IMR-90 (cell line): ENCODE measurements at regions not wholly inside any gene's neighbourhood (a gene's known extent, or its start where the extent isn't known, plus 50 kb on each side); places are given as distances from the start of the nearest gene placed in this dataset.

Experiments used
- ATAC-seq: fragments of 200-7000 bp; cut with Tn5 transposase; 2 replicates; pipeline ENCODE4 v1.9.1; 2020; ENCODE audit warnings: low read depth, mild to moderate bottlenecking, moderate library complexity
- BruUV-seq: library from RNA; stranded (reverse); fragments of 400-500 nt; replicated peaks from 2 replicates; lab custom pipeline; 2021; lab: Mats Ljungman, UMichigan
- CTCF ChIA-PET: fragments of 300-600 bp; formaldehyde crosslinking; extraction: SDS; loops from one replicate; lab custom pipeline; 2021; ENCODE audit warnings: antibody characterized with exemption; lab: Yijun Ruan, JAX
- POLR2A ChIA-PET: fragments of 300-600 bp; sonication (Branson Sonifier 250); formaldehyde crosslinking; loops from one replicate; lab custom pipeline; 2022; ENCODE audit warnings: antibody characterized with exemption; ENCODE audit not compliant: unreplicated experiment; lab: Charles Lee
- DNase-seq: peaks from one replicate; pipeline ENCODE4 v3.0.0; 2013
- H2AFZ ChIP-seq: replicated peaks from 2 replicates; pipeline ENCODE3; 2013; ENCODE audit warnings: low read length, mild to moderate bottlenecking; ENCODE audit not compliant: poor library complexity
- H2AK5ac ChIP-seq: 2 replicates; pipeline ENCODE4 v1.6.1; 2013; ENCODE audit warnings: low read depth, low read length, inconsistent platforms
- H2AK9ac ChIP-seq: replicated peaks from 2 replicates; pipeline ENCODE3; 2013; ENCODE audit warnings: mild to moderate bottlenecking, low read depth, low read length, moderate library complexity; ENCODE audit not compliant: poor library complexity
- H2BK120ac ChIP-seq: 2 replicates; pipeline ENCODE4 v1.6.1; 2013; ENCODE audit warnings: low read depth, low read length, inconsistent platforms
- H2BK15ac ChIP-seq: 3 replicates; pipeline ENCODE4 v1.6.1; 2013; ENCODE audit warnings: low read depth, low read length, inconsistent platforms
- H2BK20ac ChIP-seq: 2 replicates; pipeline ENCODE4 v1.6.1; 2013; ENCODE audit warnings: low read depth, mild to moderate bottlenecking, inconsistent platforms, low read length, moderate library complexity
- H2BK5ac ChIP-seq: 2 replicates; pipeline ENCODE4 v1.6.1; 2013; ENCODE audit warnings: mild to moderate bottlenecking, low read depth, low read length, inconsistent platforms; ENCODE audit not compliant: poor library complexity, severe bottlenecking
- H3K14ac ChIP-seq: replicated peaks from 2 replicates; pipeline ENCODE4 v1.6.1; 2013; ENCODE audit warnings: low read depth, low read length, inconsistent platforms
- H3K18ac ChIP-seq: 2 replicates; pipeline ENCODE4 v1.6.1; 2013; ENCODE audit warnings: low read depth, low read length, control low read depth
- H3K23ac ChIP-seq: 2 replicates; pipeline ENCODE4 v1.6.1; 2013; ENCODE audit warnings: low read depth, low read length, inconsistent platforms
- H3K27ac ChIP-seq: 2 replicates; pipeline ENCODE4 v1.5.1; 2013; ENCODE audit warnings: mild to moderate bottlenecking, control low read depth, low read length; ENCODE audit not compliant: insufficient read depth
- H3K27me3 ChIP-seq: 2 replicates; pipeline ENCODE4 v1.6.1; 2013; ENCODE audit warnings: low read length; ENCODE audit not compliant: control insufficient read depth, insufficient read depth
- H3K36me3 ChIP-seq: 2 replicates; pipeline ENCODE4 v1.6.1; 2013; ENCODE audit warnings: low read length, mixed read lengths; ENCODE audit not compliant: control insufficient read depth, insufficient read depth
- H3K4ac ChIP-seq: 2 replicates; pipeline ENCODE4 v1.6.1; 2013; ENCODE audit warnings: low read depth, low read length, inconsistent platforms
- H3K4me1 ChIP-seq: 2 replicates; pipeline ENCODE4 v1.6.1; 2013; ENCODE audit warnings: low read length, mixed read lengths; ENCODE audit not compliant: control insufficient read depth, insufficient read depth
- H3K4me2 ChIP-seq: 2 replicates; pipeline ENCODE4 v1.6.1; 2013; ENCODE audit warnings: low read depth, mild to moderate bottlenecking, control low read depth, low read length, moderate library complexity
- H3K4me3 ChIP-seq: 2 replicates; pipeline ENCODE4 v1.5.1; 2013; ENCODE audit warnings: low read depth, mild to moderate bottlenecking, control low read depth, low read length, moderate library complexity; ENCODE audit not compliant: insufficient read depth
- H3K56ac ChIP-seq: 2 replicates; pipeline ENCODE4 v1.6.1; 2013; ENCODE audit warnings: low read length, inconsistent platforms; ENCODE audit not compliant: insufficient read depth; ENCODE audit errors: extremely low read depth
- H3K79me1 ChIP-seq, 2 experiments: 2 replicates each; pipeline ENCODE4 v1.6.1; 2013; ENCODE audit warnings: low read length in 2 of 2, inconsistent platforms in 1 of 2, low read depth in 1 of 2
- H3K9ac ChIP-seq: 2 replicates; pipeline ENCODE4 v1.6.1; 2013; ENCODE audit warnings: low read depth, low read length, control low read depth
- H3K9me1 ChIP-seq: 2 replicates; pipeline ENCODE4 v1.6.1; 2013; ENCODE audit warnings: low read length, inconsistent platforms; ENCODE audit not compliant: insufficient read depth
- H3K9me3 ChIP-seq: 2 replicates; pipeline ENCODE4 v1.6.1; 2013; ENCODE audit warnings: low read length; ENCODE audit not compliant: control insufficient read depth, insufficient read depth
- H4K20me1 ChIP-seq: 2 replicates; pipeline ENCODE4 v1.6.1; 2013; ENCODE audit warnings: low read length, inconsistent platforms; ENCODE audit not compliant: insufficient read depth
- H4K5ac ChIP-seq: 2 replicates; pipeline ENCODE4 v1.6.1; 2013; ENCODE audit warnings: mild to moderate bottlenecking, low read depth, low read length, control low read depth
- H4K8ac ChIP-seq, 2 experiments: 2 replicates each; pipeline ENCODE4 v1.6.1; 2013; ENCODE audit warnings: low read depth in 2 of 2, low read length in 2 of 2, control low read depth in 1 of 2, inconsistent platforms in 1 of 2
- H4K91ac ChIP-seq: 2 replicates; pipeline ENCODE4 v1.6.1; 2013; ENCODE audit warnings: low read depth, low read length, inconsistent platforms; ENCODE audit not compliant: insufficient read depth
- BHLHE40 ChIP-seq: fragments of 150-350 bp; IDR thresholded peaks from 2 replicates; pipeline ENCODE4 v1.6.1; 2016; ENCODE audit warnings: mild to moderate bottlenecking, low read depth, low read length
- MAFK ChIP-seq: IDR thresholded peaks from 2 replicates; pipeline ENCODE4 v1.6.1; 2012; ENCODE audit warnings: low read depth, low read length, improper control_type of control experiment
- MXI1 ChIP-seq: IDR thresholded peaks from 2 replicates; pipeline ENCODE4 v1.6.1; 2012; ENCODE audit warnings: low read depth, mild to moderate bottlenecking, low read length, moderate library complexity, borderline replicate concordance
- POLR2A ChIP-seq: IDR thresholded peaks from 2 replicates; pipeline ENCODE4 v1.6.1; 2012; ENCODE audit warnings: mild to moderate bottlenecking, low read depth, low read length
- SMC3 ChIP-seq: fragments of 150-350 bp; IDR thresholded peaks from 2 replicates; pipeline ENCODE4 v1.6.1; 2016; ENCODE audit warnings: low read depth, mild to moderate bottlenecking, antibody characterized with exemption, low read length, moderate library complexity
- dilution Hi-C: fragments of 300-500 bp; cut with HindIII; formaldehyde crosslinking; loops from one replicate; pipeline ENCODE4 v1.14.3; 2018; ENCODE audit warnings: low sequenced_read_pairs; ENCODE audit not compliant: unreplicated experiment
- in situ Hi-C: fragments of 300-500 bp; cut with MboI; formaldehyde crosslinking; loops from 3 replicates; pipeline ENCODE4 v1.14.3; 2019; ENCODE audit warnings: low sequenced_read_pairs, inconsistent platforms, mixed read lengths
- intact Hi-C: fragments of 100-400 bp; cut with micrococcal nuclease; formaldehyde crosslinking; loops from 2 replicates; pipeline ENCODE4 v1.10.0; 2022
- TF ChIP-seq, protein P1 (sequence below): fragments of 150-350 bp; IDR thresholded peaks from 2 replicates; pipeline ENCODE4 v1.6.1; 2016; ENCODE audit warnings: low read depth, mild to moderate bottlenecking, low read length, moderate library complexity, borderline replicate concordance

GRCh38 chr5:67974471-67974870 lies 241.1 kb upstream of the PIK3R1 start:
- Histone ChIP-seq H2BK5ac (no peak overlapping the region), H4K5ac (no peak overlapping the region), H3K27ac (no peak overlapping the region), H2AFZ (no peak overlapping the region), H3K4me3 (no peak overlapping the region), H3K4me1 (no peaks in the 10 kb centered on the region), H3K4me2 (no peak overlapping the region), H3K14ac (no peak overlapping the region), H4K8ac (no peak overlapping the region), H2BK15ac (no peak overlapping the region), H2BK20ac (no peak overlapping the region), H3K9me1 (no peaks in the 10 kb centered on the region), H2BK120ac (no peak overlapping the region), H3K23ac (no peak overlapping the region), H3K56ac (no peak overlapping the region), H4K91ac (no peak overlapping the region), H2AK9ac (no peak overlapping the region), H3K79me1 (no peaks in the 10 kb centered on the region), H4K20me1 (no peaks in the 10 kb centered on the region), H3K18ac (no peak overlapping the region), H3K4ac (no peak overlapping the region), H3K36me3 (no peaks in the 10 kb centered on the region), H3K27me3 (no peaks in the 10 kb centered on the region), H3K9ac (no peak overlapping the region), H3K9me3 (no peaks in the 10 kb centered on the region), H2AK5ac (no peak overlapping the region)
- no peak for ATAC-seq
- in situ Hi-C loops (no loop called here), dilution Hi-C loops (no loop called here), intact Hi-C loops (loop anchor here (10.0 kb wide), 1 partner anchor 240 kb away; the partner anchor contains the start of gene PIK3R1)
- CTCF ChIA-PET, result no interaction called here
- TF ChIP-seq, protein P1, sequence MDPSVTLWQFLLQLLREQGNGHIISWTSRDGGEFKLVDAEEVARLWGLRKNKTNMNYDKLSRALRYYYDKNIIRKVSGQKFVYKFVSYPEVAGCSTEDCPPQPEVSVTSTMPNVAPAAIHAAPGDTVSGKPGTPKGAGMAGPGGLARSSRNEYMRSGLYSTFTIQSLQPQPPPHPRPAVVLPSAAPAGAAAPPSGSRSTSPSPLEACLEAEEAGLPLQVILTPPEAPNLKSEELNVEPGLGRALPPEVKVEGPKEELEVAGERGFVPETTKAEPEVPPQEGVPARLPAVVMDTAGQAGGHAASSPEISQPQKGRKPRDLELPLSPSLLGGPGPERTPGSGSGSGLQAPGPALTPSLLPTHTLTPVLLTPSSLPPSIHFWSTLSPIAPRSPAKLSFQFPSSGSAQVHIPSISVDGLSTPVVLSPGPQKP, result no peak
- TF ChIP-seq SMC3, result no peak
- no peak for TF ChIP-seq BHLHE40
- TF ChIP-seq POLR2A, result no peak
- TF ChIP-seq MXI1, result no peak
- no peak for TF ChIP-seq MAFK
- POLR2A ChIA-PET, result no interaction called here
- BruUV-seq, result no TSS peak
- DNase-seq, result no peak
